Neuronal stem cell (in vitro differentiated cells): ENCODE measurements at regions not wholly inside any gene's neighbourhood (a gene's known extent, or its start where the extent isn't known, plus 50 kb on each side); places are given as distances from the start of the nearest gene placed in this dataset.

Experiments used
- DNase-seq: peaks from one replicate; pipeline ENCODE4 v3.0.0-alpha.2; 2013; ENCODE audit warnings: low spot score
- H2AFZ ChIP-seq: one replicate; pipeline ENCODE4 v1.6.1; 2013; ENCODE audit warnings: mild to moderate bottlenecking, low read length, inconsistent platforms
- H2AK5ac ChIP-seq: 2 replicates; pipeline ENCODE4 v1.6.1; 2013; ENCODE audit warnings: low read depth, mild to moderate bottlenecking, inconsistent platforms, low read length, moderate library complexity, mixed read lengths
- H2BK120ac ChIP-seq: 2 replicates; pipeline ENCODE4 v1.6.1; 2013; ENCODE audit warnings: low read depth, mild to moderate bottlenecking, inconsistent platforms, low read length, moderate library complexity, mixed read lengths
- H2BK12ac ChIP-seq: one replicate; pipeline ENCODE4 v1.6.1; 2013; ENCODE audit warnings: low read length, inconsistent platforms
- H2BK15ac ChIP-seq: 2 replicates; pipeline ENCODE4 v1.6.1; 2013; ENCODE audit warnings: mild to moderate bottlenecking, low read length, inconsistent platforms, mixed read lengths
- H2BK5ac ChIP-seq: one replicate; pipeline ENCODE4 v1.6.1; 2013; ENCODE audit warnings: inconsistent platforms, mild to moderate bottlenecking, low read length, moderate library complexity
- H3K14ac ChIP-seq: one replicate; pipeline ENCODE4 v1.6.1; 2013; ENCODE audit warnings: low read length, inconsistent platforms
- H3K18ac ChIP-seq: 2 replicates; pipeline ENCODE4 v1.6.1; 2013; ENCODE audit warnings: low read length, inconsistent platforms
- H3K23ac ChIP-seq: 2 replicates; pipeline ENCODE4 v1.6.1; 2013; ENCODE audit warnings: low read depth, mild to moderate bottlenecking, mixed read lengths, low read length, inconsistent platforms; ENCODE audit not compliant: poor library complexity
- H3K27ac ChIP-seq: replicated peaks from 3 replicates; pipeline ENCODE4 v1.5.1; 2013; ENCODE audit warnings: low read length, inconsistent platforms
- H3K27me3 ChIP-seq, 3 experiments: 2 replicates each; pipeline ENCODE4 v1.6.1; 2013; ENCODE audit warnings: low read length in 3 of 3, mild to moderate bottlenecking in 2 of 3, inconsistent platforms in 1 of 3, low read depth in 1 of 3, mixed read lengths in 1 of 3, moderate library complexity in 1 of 3; ENCODE audit not compliant: control insufficient read depth in 3 of 3, insufficient read depth in 3 of 3
- H3K36me3 ChIP-seq, 2 donors: replicated peaks in 1 of 2; 2 replicates each; pipeline ENCODE4 v1.6.1; 2013; ENCODE audit warnings: low read length in 2 of 2; ENCODE audit not compliant: control insufficient read depth in 2 of 2, insufficient read depth in 2 of 2
- H3K4ac ChIP-seq: 2 replicates; pipeline ENCODE4 v1.6.1; 2013; ENCODE audit warnings: inconsistent platforms, mild to moderate bottlenecking, low read length, moderate library complexity
- H3K4me1 ChIP-seq, 2 donors: 1 replicate in 1 of 2; 2 replicates in 1 of 2; pipeline ENCODE4 v1.6.1; 2013; ENCODE audit warnings: low read length in 2 of 2, low read depth in 1 of 2; ENCODE audit not compliant: control insufficient read depth in 2 of 2, insufficient read depth in 1 of 2
- H3K4me2 ChIP-seq: one replicate; pipeline ENCODE4 v1.6.1; 2013; ENCODE audit warnings: mild to moderate bottlenecking, low read length, inconsistent platforms; ENCODE audit not compliant: insufficient read depth, poor library complexity, severe bottlenecking
- H3K4me3 ChIP-seq, 2 donors: 2 replicates each; pipeline ENCODE4 v1.5.1; 2013; ENCODE audit warnings: low read length in 2 of 2, mild to moderate bottlenecking in 2 of 2, inconsistent platforms in 1 of 2, moderate library complexity in 1 of 2
- H3K79me1 ChIP-seq: one replicate; pipeline ENCODE4 v1.6.1; 2013; ENCODE audit warnings: low read depth, mild to moderate bottlenecking, inconsistent platforms, low read length, moderate library complexity
- H3K9ac ChIP-seq: one replicate; pipeline ENCODE4 v1.6.1; 2013; ENCODE audit warnings: mild to moderate bottlenecking, low read depth, low read length, inconsistent platforms; ENCODE audit not compliant: poor library complexity
- H3K9me3 ChIP-seq, 2 donors: replicated peaks in 1 of 2; 2 replicates each; pipeline versions ENCODE3 to v1.6.1; 2013; ENCODE audit warnings: low read length in 2 of 2, mild to moderate bottlenecking in 2 of 2, inconsistent platforms in 1 of 2, low read depth in 1 of 2, mixed read lengths in 1 of 2, moderate library complexity in 1 of 2; ENCODE audit not compliant: control insufficient read depth in 2 of 2, insufficient read depth in 1 of 2
- H4K8ac ChIP-seq: one replicate; pipeline ENCODE4 v1.6.1; 2013; ENCODE audit warnings: low read depth, mild to moderate bottlenecking, inconsistent platforms, low read length, moderate library complexity
- H4K91ac ChIP-seq: one replicate; pipeline ENCODE4 v1.6.1; 2013; ENCODE audit warnings: low read length, low read depth, mild to moderate bottlenecking, inconsistent platforms; ENCODE audit not compliant: poor library complexity
- WGBS, 2 donors: extraction: QIAGEN DNeasy Blood & Tissue Kit; methylation state at CpG; one replicate each; pipeline ENCODE4 v1.1.7; 2013; ENCODE audit warnings: missing lambda C conversion rate in 2 of 2, mixed read lengths in 1 of 2; ENCODE audit not compliant: insufficient read length in 2 of 2, insufficient replicate concordance in 1 of 2; ENCODE audit errors: extremely low coverage in 2 of 2; 5-methylcytosine and 5-hydroxymethylcytosine counted together

- Histone ChIP-seq H2BK15ac (no peak overlapping the region), H3K4me2 (no peak overlapping the region)
Observed at GRCh38 chr5:125812651-125813050, 610.6 kb upstream of the GRAMD2B start.

GRCh38 chr5:125813221-125813974, 609.8 kb upstream of the GRAMD2B start:
- Histone ChIP-seq H3K27me3 (no peaks in the 10 kb centered on the region), H3K9ac (no peak overlapping the region), H2AFZ (no peak overlapping the region), H2BK15ac (no peak overlapping the region), H3K27ac (no peak overlapping the region), H3K23ac (no peak overlapping the region), H3K4ac (no peak overlapping the region), H3K14ac (no peak overlapping the region), H3K79me1 (no peaks in the 10 kb centered on the region), H2AK5ac (no peak overlapping the region), H3K9me3 (peaks cover 0 to 9% of the 10 kb centered on the region in 2 donors), H2BK120ac (no peak overlapping the region), H3K4me2 (no peak overlapping the region), H3K18ac (no peak overlapping the region), H3K4me3 (no peak overlapping the region), H2BK12ac (no peak overlapping the region), H4K91ac (no peak overlapping the region), H3K36me3 (no peaks in the 10 kb centered on the region), H4K8ac (no peak overlapping the region), H2BK5ac (no peak overlapping the region), H3K4me1 (peaks cover 0 to 10% of the 10 kb centered on the region in 2 donors)
- WGBS, 2 donors: no CpG with 5 or more reads among the region's 6 CpGs
- no peak for DNase-seq

More at GRCh38 chr5:125812651-125813050, 610.6 kb upstream of the GRAMD2B start:
- Histone ChIP-seq H3K4me1 (peaks cover 0 to 10% of the 10 kb centered on the region in 2 donors), H3K9me3 (peaks cover 0 to 10% of the 10 kb centered on the region in 2 donors), H4K91ac (no peak overlapping the region), H2BK5ac (no peak overlapping the region), H3K4me3 (no peak overlapping the region), H3K23ac (no peak overlapping the region), H2BK120ac (no peak overlapping the region), H2AFZ (no peak overlapping the region), H3K27ac (no peak overlapping the region), H3K27me3 (no peaks in the 10 kb centered on the region), H3K14ac (no peak overlapping the region), H3K18ac (no peak overlapping the region), H4K8ac (no peak overlapping the region), H3K4ac (no peak overlapping the region), H2BK12ac (no peak overlapping the region), H3K9ac (no peak overlapping the region), H2AK5ac (no peak overlapping the region), H3K79me1 (no peaks in the 10 kb centered on the region), H3K36me3 (no peaks in the 10 kb centered on the region)
- DNase-seq: no peak

GRCh38 chr5:125814119-125814518, 609.1 kb upstream of the GRAMD2B start:
- Histone ChIP-seq H3K14ac (no peak overlapping the region), H3K36me3 (no peaks in the 10 kb centered on the region), H2BK12ac (no peak overlapping the region), H3K4me1 (peaks cover 0 to 10% of the 10 kb centered on the region in 2 donors), H2AFZ (no peak overlapping the region), H3K4me2 (no peak overlapping the region), H3K27me3 (no peaks in the 10 kb centered on the region), H3K9me3 (peaks cover 0 to 6% of the 10 kb centered on the region in 2 donors), H3K23ac (no peak overlapping the region), H4K91ac (no peak overlapping the region), H3K4me3 (no peak overlapping the region), H3K79me1 (no peaks in the 10 kb centered on the region), H3K9ac (no peak overlapping the region), H2AK5ac (no peak overlapping the region), H4K8ac (no peak overlapping the region), H3K27ac (no peak overlapping the region), H2BK120ac (no peak overlapping the region), H3K18ac (no peak overlapping the region), H3K4ac (no peak overlapping the region), H2BK15ac (no peak overlapping the region), H2BK5ac (no peak overlapping the region)
- no peak for DNase-seq
- WGBS, 2 donors: no CpG with 5 or more reads among the region's 2 CpGs

- H3K36me3 ChIP-seq: no peaks in the 10 kb centered on the region
- H3K4me2 ChIP-seq: no peak overlapping the region
- H3K79me1 ChIP-seq: no peaks in the 10 kb centered on the region
- H2BK12ac ChIP-seq: no peak overlapping the region
- H3K23ac ChIP-seq: no peak overlapping the region
- no peak overlapping the region for H2BK5ac ChIP-seq
- no peaks in the 10 kb centered on the region for H3K4me1 ChIP-seq
- no peaks in the 10 kb centered on the region for H3K9me3 ChIP-seq
- H3K4me3 ChIP-seq: no peak overlapping the region
- H4K8ac ChIP-seq: no peak overlapping the region
- no peak overlapping the region for H2BK120ac ChIP-seq
- H3K27ac ChIP-seq: no peak overlapping the region
- no peak overlapping the region for H4K91ac ChIP-seq
- no peak overlapping the region for H3K9ac ChIP-seq
- no peak overlapping the region for H3K14ac ChIP-seq
- no CpG with 5 or more reads among the region's 4 CpGs for WGBS, 2 donors
- no peak overlapping the region for H2AK5ac ChIP-seq
- no peak overlapping the region for H3K18ac ChIP-seq
- H2AFZ ChIP-seq: no peak overlapping the region
- H2BK15ac ChIP-seq: no peak overlapping the region
- H3K27me3 ChIP-seq: no peaks in the 10 kb centered on the region
- H3K4ac ChIP-seq: no peak overlapping the region
- DNase-seq: no peak
Observed at GRCh38 chr5:125823572-125823971, 599.6 kb upstream of the GRAMD2B start.
